A673 (cell line): ENCODE measurements at regions not wholly inside any gene's neighbourhood (a gene's known extent, or its start where the extent isn't known, plus 50 kb on each side); places are given as distances from the start of the nearest gene placed in this dataset.

Experiments
- BruUV-seq: library from RNA; stranded (reverse); fragments of 400-500 nt; replicated peaks from 2 replicates; lab custom pipeline; 2021; lab: Mats Ljungman, UMichigan
- CTCF ChIA-PET: fragments of 300-600 bp; sonication (Branson Sonifier 250); formaldehyde crosslinking; loops from one replicate; lab custom pipeline; 2022; ENCODE audit warnings: antibody characterized with exemption; lab: Charles Lee
- POLR2A ChIA-PET: fragments of 300-600 bp; sonication (Branson Sonifier 250); formaldehyde crosslinking; loops from one replicate; lab custom pipeline; 2022; ENCODE audit warnings: antibody characterized with exemption; ENCODE audit not compliant: low non-redundant PET; lab: Charles Lee
- DNase-seq: peaks from one replicate; pipeline ENCODE4 v3.0.0-alpha.2; 2015; ENCODE audit warnings: low spot score
- H3K27ac ChIP-seq: fragments of 200-600 bp; sonication (generic); 2 replicates; pipeline ENCODE4 v1.5.1; 2016; ENCODE audit warnings: mixed run types, low read depth, mild to moderate bottlenecking, mixed read lengths, antibody characterized with exemption, low read length; ENCODE audit not compliant: poor library complexity, severe bottlenecking
- H3K27me3 ChIP-seq: fragments of 200-600 bp; sonication (generic); replicated peaks from 2 replicates; pipeline ENCODE4 v1.6.1; 2017; ENCODE audit warnings: mixed run types, low read depth, mild to moderate bottlenecking, mixed read lengths, antibody characterized with exemption, low read length; ENCODE audit not compliant: insufficient read depth, poor library complexity
- H3K36me3 ChIP-seq: fragments of 200-600 bp; sonication (generic); 2 replicates; pipeline ENCODE4 v1.6.1; 2016; ENCODE audit warnings: mixed run types, mild to moderate bottlenecking, mixed read lengths, antibody characterized with exemption, low read length; ENCODE audit not compliant: insufficient read depth, poor library complexity, severe bottlenecking
- H3K4me1 ChIP-seq: fragments of 200-600 bp; sonication (generic); 2 replicates; pipeline ENCODE4 v1.6.1; 2017; ENCODE audit warnings: mixed run types, mild to moderate bottlenecking, mixed read lengths, antibody characterized with exemption, low read length; ENCODE audit not compliant: insufficient read depth, poor library complexity, severe bottlenecking
- H3K4me3 ChIP-seq: fragments of 200-600 bp; sonication (generic); 2 replicates; pipeline ENCODE4 v1.5.1; 2016; ENCODE audit warnings: low read depth, mixed run types, mild to moderate bottlenecking, mixed read lengths, low read length; ENCODE audit not compliant: poor library complexity, severe bottlenecking
- H3K9me3 ChIP-seq: fragments of 200-600 bp; sonication (generic); 2 replicates; pipeline ENCODE4 v1.6.1; 2016; ENCODE audit warnings: mixed run types, low read depth, mild to moderate bottlenecking, mixed read lengths, antibody characterized with exemption, low read length; ENCODE audit not compliant: poor library complexity, severe bottlenecking
- EZH2 ChIP-seq: fragments of 200-600 bp; sonication (generic); IDR thresholded peaks from 2 replicates; pipeline ENCODE4 v1.6.1; 2017; ENCODE audit warnings: borderline replicate concordance, low read depth, mild to moderate bottlenecking, mixed read lengths, antibody characterized with exemption, low read length; ENCODE audit not compliant: poor library complexity, severe bottlenecking
- intact Hi-C: fragments of 100-400 bp; cut with micrococcal nuclease; formaldehyde crosslinking; loops from one replicate; pipeline ENCODE4 v1.10.0; 2022; ENCODE audit not compliant: unreplicated experiment
- TF ChIP-seq, protein P1 (sequence below): fragments of 300-800, 200-600 bp; sonication (generic); conservative IDR thresholded peaks from 2 replicates; pipeline ENCODE4 v1.5.1; 2017; ENCODE audit warnings: low read depth, mild to moderate bottlenecking, antibody characterized with exemption, low read length, moderate library complexity, mixed read lengths

DNA sequence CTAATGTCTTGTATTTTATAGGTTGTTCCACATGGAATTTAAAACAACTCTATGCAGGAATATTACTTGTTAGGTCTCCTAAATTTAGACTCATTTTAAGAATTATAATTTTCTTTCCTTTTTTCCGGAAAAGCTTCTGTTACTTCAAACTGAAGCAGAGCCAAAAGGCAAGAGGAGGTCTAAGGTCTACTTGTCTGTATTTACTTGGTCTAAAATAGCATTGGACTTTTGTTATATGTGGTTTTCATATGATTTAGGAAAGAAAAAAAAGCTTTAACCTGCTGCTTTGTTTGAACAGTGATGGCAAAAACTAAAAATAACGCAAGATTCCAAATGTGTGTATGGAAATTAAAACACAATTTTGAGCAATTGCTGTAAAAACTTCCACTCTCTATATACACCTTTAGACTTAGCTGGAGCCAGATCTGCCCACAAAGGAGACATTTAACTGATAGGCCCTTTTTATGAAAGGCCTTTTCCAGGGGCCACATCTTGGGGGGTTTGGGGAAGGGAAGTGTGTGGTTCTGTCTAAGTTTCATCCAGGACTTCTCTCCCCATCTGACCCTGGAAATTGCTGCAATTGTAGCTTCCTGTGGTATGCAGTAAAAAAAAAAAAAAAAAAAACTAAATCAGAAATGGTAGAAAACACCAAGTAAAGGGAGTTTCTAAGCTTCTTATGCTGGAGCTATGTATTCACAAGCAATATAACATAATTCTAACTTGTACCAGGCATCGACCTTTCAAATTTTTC is 307.7 kb upstream of the MEF2C start:
- DNase-seq, result no peak
- no peak overlapping the region for H3K27ac ChIP-seq
- H3K36me3 ChIP-seq, result no peaks in the 10 kb centered on the region
- intact Hi-C loops, result no loop called here
- no TSS peak for BruUV-seq
- no peaks in the 10 kb centered on the region for H3K4me1 ChIP-seq
- TF ChIP-seq, protein P1, sequence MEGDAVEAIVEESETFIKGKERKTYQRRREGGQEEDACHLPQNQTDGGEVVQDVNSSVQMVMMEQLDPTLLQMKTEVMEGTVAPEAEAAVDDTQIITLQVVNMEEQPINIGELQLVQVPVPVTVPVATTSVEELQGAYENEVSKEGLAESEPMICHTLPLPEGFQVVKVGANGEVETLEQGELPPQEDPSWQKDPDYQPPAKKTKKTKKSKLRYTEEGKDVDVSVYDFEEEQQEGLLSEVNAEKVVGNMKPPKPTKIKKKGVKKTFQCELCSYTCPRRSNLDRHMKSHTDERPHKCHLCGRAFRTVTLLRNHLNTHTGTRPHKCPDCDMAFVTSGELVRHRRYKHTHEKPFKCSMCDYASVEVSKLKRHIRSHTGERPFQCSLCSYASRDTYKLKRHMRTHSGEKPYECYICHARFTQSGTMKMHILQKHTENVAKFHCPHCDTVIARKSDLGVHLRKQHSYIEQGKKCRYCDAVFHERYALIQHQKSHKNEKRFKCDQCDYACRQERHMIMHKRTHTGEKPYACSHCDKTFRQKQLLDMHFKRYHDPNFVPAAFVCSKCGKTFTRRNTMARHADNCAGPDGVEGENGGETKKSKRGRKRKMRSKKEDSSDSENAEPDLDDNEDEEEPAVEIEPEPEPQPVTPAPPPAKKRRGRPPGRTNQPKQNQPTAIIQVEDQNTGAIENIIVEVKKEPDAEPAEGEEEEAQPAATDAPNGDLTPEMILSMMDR, result no peak
- CTCF ChIA-PET, result no interaction called here
- POLR2A ChIA-PET, result no interaction called here
- H3K27me3 ChIP-seq, result no peaks in the 10 kb centered on the region
- no peak overlapping the region for H3K4me3 ChIP-seq
- no peaks in the 10 kb centered on the region for H3K9me3 ChIP-seq

DNA sequence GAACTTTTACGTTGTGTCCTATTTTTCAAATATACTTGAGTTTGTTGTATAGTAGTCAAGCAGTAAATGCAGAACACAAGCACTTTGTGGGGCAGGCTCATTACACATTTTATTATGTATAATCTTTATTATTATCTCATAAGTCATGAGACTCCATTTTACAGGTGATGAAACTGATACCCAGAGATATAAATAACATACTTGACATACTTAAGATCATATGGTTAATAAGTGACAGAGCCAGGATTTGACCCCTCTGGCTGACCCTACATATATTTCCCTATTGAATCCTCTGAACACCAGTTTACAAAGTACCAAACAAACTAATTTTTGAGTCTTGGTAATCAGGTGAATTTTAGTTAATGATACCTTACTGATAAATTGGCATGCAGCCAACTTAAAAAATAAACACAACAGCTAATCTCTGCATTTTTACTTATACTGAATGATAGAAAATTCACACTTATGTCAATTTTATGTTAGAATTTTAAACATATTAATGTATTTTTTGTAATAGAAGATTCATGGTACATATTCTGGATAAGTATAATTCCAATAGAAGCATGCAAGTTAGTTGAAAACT is 305.0 kb upstream of the MEF2C start:
- no peaks in the 10 kb centered on the region for H3K9me3 ChIP-seq
- intact Hi-C loops, result no loop called here
- TF ChIP-seq EZH2, result no peak
- TF ChIP-seq, protein P1, result no peak

DNA sequence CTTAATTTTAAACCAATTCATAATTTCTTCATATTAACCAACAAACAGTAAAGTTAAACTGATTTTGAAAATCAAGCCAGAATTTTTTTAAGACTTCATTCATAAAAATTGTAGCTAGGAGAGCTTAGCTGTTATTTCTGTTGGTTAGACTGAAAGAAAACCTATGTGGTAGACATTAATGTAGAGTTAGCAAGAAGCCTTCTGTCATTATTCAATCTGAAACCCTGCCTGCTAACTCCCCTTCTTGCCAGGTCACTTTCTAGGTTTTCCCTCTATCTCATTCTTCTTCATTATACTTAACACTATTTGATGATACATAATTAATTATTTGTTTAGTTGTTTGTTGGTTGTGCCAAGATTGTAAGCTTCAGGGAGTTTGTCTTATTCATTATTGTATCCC is 304.3 kb upstream of the MEF2C start:
- H3K36me3 ChIP-seq, result no peaks in the 10 kb centered on the region
- H3K4me3 ChIP-seq, result no peak overlapping the region
- no peak for DNase-seq
- no TSS peak for BruUV-seq
- intact Hi-C loops, result no loop called here
- no peaks in the 10 kb centered on the region for H3K27me3 ChIP-seq
- ChIA-PET POLR2A (no interaction called here), CTCF (no interaction called here)
- H3K9me3 ChIP-seq, result no peaks in the 10 kb centered on the region
- H3K27ac ChIP-seq, result no peak overlapping the region
- TF ChIP-seq, protein P1, result no peak
- no peak for TF ChIP-seq EZH2
- no peaks in the 10 kb centered on the region for H3K4me1 ChIP-seq

More for the DNA sequence above, 305.0 kb upstream of the MEF2C start:
- no peak for DNase-seq
- H3K36me3 ChIP-seq, result no peaks in the 10 kb centered on the region
- H3K4me1 ChIP-seq, result no peaks in the 10 kb centered on the region
- no peaks in the 10 kb centered on the region for H3K27me3 ChIP-seq
- no peak overlapping the region for H3K27ac ChIP-seq
- CTCF ChIA-PET, result no interaction called here
- POLR2A ChIA-PET, result no interaction called here
- no peak overlapping the region for H3K4me3 ChIP-seq
- BruUV-seq, result no TSS peak
